ENCODE measurements at regions not wholly inside any gene's neighbourhood (a gene's known extent, or its start where the extent isn't known, plus 50 kb on each side); places are given as distances from the start of the nearest gene placed in this dataset.

GRCh38 chr2:15040429-15041084 is 408.0 kb downstream of the LRATD1 start:
- TF ChIP-seq POLR2AphosphoS5 (IDR thresholded peaks at IDR 0.05; ENCODE audit: low read depth, low read length) (no peak), ZBTB33 (IDR thresholded peaks at IDR 0.05; ENCODE audit: extremely low read depth, insufficient replicate concordance, low read length) (no peak), CTCF (IDR thresholded peaks at IDR 0.05 in 2 of 3, conservative IDR thresholded peaks at IDR 0.05 in 1 of 3; ENCODE audit: borderline replicate concordance in 1 of 3, insufficient read depth in 1 of 3, low read depth in 2 of 3, low read length in 2 of 3) (no peak), REST (IDR thresholded peaks at IDR 0.05; ENCODE audit: low read depth) (no peak), POLR2A (IDR thresholded peaks at IDR 0.05; ENCODE audit: borderline replicate concordance, extremely low read depth, insufficient read depth, insufficient read length) (no peak), ZNF274 (IDR thresholded peaks at IDR 0.05; ENCODE audit: low read depth, low read length) (no peak), SRF (IDR thresholded peaks at IDR 0.05; ENCODE audit: low read depth) (no peak), EZH2 (IDR thresholded peaks at IDR 0.05) (no peak)
